WTC11 (cell line): ENCODE measurements at regions not wholly inside any gene's neighbourhood (a gene's known extent, or its start where the extent isn't known, plus 50 kb on each side); places are given as distances from the start of the nearest gene placed in this dataset.

Experiments
- CREB1 ChIP-seq: sonication (generic); formaldehyde crosslinking; IDR thresholded peaks from 2 replicates; pipeline ENCODE4 v1.8.0; 2023; ENCODE audit warnings: mild to moderate bottlenecking, missing genetic modification reagents
- CREM ChIP-seq: sonication (generic); formaldehyde crosslinking; IDR thresholded peaks from 2 replicates; pipeline ENCODE4 v1.8.1; 2022; ENCODE audit warnings: mild to moderate bottlenecking, missing genetic modification reagents, moderate library complexity
- KAT7 ChIP-seq: sonication (generic); formaldehyde crosslinking; IDR thresholded peaks from 2 replicates; pipeline ENCODE4 v1.8.1; 2023; ENCODE audit warnings: missing genetic modification reagents, mild to moderate bottlenecking, borderline replicate concordance
- NFYB ChIP-seq: sonication (generic); formaldehyde crosslinking; conservative IDR thresholded peaks from 2 replicates; pipeline ENCODE4 v1.8.0; 2022; ENCODE audit warnings: low read depth, missing genetic modification reagents
- NR1H2 ChIP-seq: sonication (generic); formaldehyde crosslinking; IDR thresholded peaks from 2 replicates; pipeline ENCODE4 v1.9.0; 2021; ENCODE audit warnings: mild to moderate bottlenecking, moderate library complexity, missing genetic modification reagents
- SP1 ChIP-seq: sonication (generic); formaldehyde crosslinking; conservative IDR thresholded peaks from 2 replicates; pipeline ENCODE4 v1.8.1; 2022; ENCODE audit warnings: missing genetic modification reagents
- ZNF263 ChIP-seq: sonication (generic); formaldehyde crosslinking; IDR thresholded peaks from 2 replicates; pipeline ENCODE4 v1.8.1; 2022; ENCODE audit warnings: low read depth, mild to moderate bottlenecking, moderate library complexity, missing genetic modification reagents
- TF ChIP-seq, protein P1 (sequence below): fragments of 200-600 bp; IDR thresholded peaks from 2 replicates; pipeline ENCODE4 v1.8.0; 2022; ENCODE audit warnings: antibody characterized with exemption
- TF ChIP-seq, protein P2 (sequence below): sonication (generic); formaldehyde crosslinking; IDR thresholded peaks from 2 replicates; pipeline ENCODE4 v1.8.1; 2023; ENCODE audit warnings: mild to moderate bottlenecking, missing genetic modification reagents, moderate library complexity

DNA sequence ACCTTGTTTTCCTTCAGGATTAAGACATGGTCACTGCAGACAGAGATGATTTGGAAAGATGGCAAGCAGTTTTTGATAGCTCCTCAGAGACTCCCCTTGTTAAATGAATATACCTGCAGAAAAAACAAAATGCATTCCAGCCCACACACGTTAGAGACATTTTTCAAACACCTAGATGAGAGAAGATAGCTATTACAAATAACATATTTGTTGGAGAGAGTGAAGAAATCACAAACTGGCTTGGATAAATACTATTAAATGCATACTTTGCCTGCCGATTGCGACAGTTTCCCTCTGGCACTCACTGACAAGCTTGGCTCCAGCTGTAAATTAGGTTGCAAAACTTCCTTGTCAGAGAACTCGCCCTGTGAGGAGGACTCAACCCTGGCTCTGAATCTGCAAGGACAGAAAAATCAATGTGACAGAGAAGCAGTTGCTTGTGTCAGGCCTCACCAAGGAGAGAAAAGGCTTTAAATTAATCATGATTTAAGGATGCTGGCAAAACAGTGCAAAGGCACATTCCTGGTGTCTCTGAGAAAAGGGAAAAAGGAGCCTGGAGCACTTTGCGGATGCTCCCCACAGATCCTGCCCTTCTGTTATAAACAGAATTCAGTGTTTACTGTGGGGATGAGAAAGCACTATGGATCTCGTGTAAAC lies 423.7 kb upstream of the MARCKS start:
- TF ChIP-seq KAT7 (no peak), ZNF263 (CRISPR knock-in tag) (no peak), NR1H2 (no peak), CREB1 (CRISPR knock-in tag) (no peak), CREM (CRISPR knock-in tag) (no peak), SP1 (no peak), NFYB (no peak)
- TF ChIP-seq, protein P1, sequence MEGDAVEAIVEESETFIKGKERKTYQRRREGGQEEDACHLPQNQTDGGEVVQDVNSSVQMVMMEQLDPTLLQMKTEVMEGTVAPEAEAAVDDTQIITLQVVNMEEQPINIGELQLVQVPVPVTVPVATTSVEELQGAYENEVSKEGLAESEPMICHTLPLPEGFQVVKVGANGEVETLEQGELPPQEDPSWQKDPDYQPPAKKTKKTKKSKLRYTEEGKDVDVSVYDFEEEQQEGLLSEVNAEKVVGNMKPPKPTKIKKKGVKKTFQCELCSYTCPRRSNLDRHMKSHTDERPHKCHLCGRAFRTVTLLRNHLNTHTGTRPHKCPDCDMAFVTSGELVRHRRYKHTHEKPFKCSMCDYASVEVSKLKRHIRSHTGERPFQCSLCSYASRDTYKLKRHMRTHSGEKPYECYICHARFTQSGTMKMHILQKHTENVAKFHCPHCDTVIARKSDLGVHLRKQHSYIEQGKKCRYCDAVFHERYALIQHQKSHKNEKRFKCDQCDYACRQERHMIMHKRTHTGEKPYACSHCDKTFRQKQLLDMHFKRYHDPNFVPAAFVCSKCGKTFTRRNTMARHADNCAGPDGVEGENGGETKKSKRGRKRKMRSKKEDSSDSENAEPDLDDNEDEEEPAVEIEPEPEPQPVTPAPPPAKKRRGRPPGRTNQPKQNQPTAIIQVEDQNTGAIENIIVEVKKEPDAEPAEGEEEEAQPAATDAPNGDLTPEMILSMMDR, result no peak
- TF ChIP-seq, protein P2, sequence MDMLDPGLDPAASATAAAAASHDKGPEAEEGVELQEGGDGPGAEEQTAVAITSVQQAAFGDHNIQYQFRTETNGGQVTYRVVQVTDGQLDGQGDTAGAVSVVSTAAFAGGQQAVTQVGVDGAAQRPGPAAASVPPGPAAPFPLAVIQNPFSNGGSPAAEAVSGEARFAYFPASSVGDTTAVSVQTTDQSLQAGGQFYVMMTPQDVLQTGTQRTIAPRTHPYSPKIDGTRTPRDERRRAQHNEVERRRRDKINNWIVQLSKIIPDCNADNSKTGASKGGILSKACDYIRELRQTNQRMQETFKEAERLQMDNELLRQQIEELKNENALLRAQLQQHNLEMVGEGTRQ, result no peak
